ENCODE measurements at regions not wholly inside any gene's neighbourhood (a gene's known extent, or its start where the extent isn't known, plus 50 kb on each side); places are given as distances from the start of the nearest gene placed in this dataset.

GRCh38 chrX:18047491-18047890, 173.2 kb downstream of the BEND2 start:
- no peak for TF ChIP-seq CTCF (IDR thresholded peaks at IDR 0.05)
- TF ChIP-seq ZFX (IDR thresholded peaks at IDR 0.05; ENCODE audit: borderline replicate concordance) = no peak

Measured in 22Rv1 (cell line).